Suppressor macrophage (primary cell): ENCODE measurements at regions not wholly inside any gene's neighbourhood (a gene's known extent, or its start where the extent isn't known, plus 50 kb on each side); places are given as distances from the start of the nearest gene placed in this dataset.

ENCODE experiments used
- DNase-seq, 4 experiments: peaks; one replicate each; pipeline ENCODE4 v3.0.0-alpha.2; 2020 to 2022

GRCh38 chr5:168174376-168174775 lies 117.1 kb upstream of the WWC1 start:
- DNase-seq: no peak

- DNase-seq: peak in 3 of 4 experiments; percentile 5 to 38 (median 35)
Measured at GRCh38 chr5:168176251-168176650, 115.2 kb upstream of the WWC1 start.

- DNase-seq: peak; percentile 24 to 52 (median 45)
Measured at GRCh38 chr5:168176941-168177340, 114.5 kb upstream of the WWC1 start.

GRCh38 chr5:168177831-168178450 lies 113.5 kb upstream of the WWC1 start:
- DNase-seq: no peak

- no peak for DNase-seq
Measured at GRCh38 chr5:168179192-168179593, 112.3 kb upstream of the WWC1 start.

- no peak for DNase-seq
Measured at GRCh38 chr5:168182269-168182668, 109.2 kb upstream of the WWC1 start.

- DNase-seq: no peak
Measured at GRCh38 chr5:168184103-168184502, 107.3 kb upstream of the WWC1 start.

GRCh38 chr5:168186289-168187074 lies 105.0 kb upstream of the WWC1 start:
- DNase-seq: no peak

- no peak for DNase-seq
Measured at GRCh38 chr5:168187614-168188013, 103.8 kb upstream of the WWC1 start.

- DNase-seq: no peak
Measured at GRCh38 chr5:168188182-168188581, 103.3 kb upstream of the WWC1 start.

GRCh38 chr5:168192120-168192519 lies 99.3 kb upstream of the WWC1 start:
- DNase-seq: no peak

GRCh38 chr5:168193493-168194250 lies 97.8 kb upstream of the WWC1 start:
- no peak for DNase-seq

GRCh38 chr5:168195110-168195509 lies 96.3 kb upstream of the WWC1 start:
- no peak for DNase-seq

- DNase-seq: no peak
Measured at GRCh38 chr5:168198359-168198758, 93.1 kb upstream of the WWC1 start.

- DNase-seq: no peak
Measured at GRCh38 chr5:168202996-168203395, 88.4 kb upstream of the WWC1 start.

- no peak for DNase-seq
Measured at GRCh38 chr5:168204165-168204564, 87.3 kb upstream of the WWC1 start.

GRCh38 chr5:168207450-168208029 lies 83.9 kb upstream of the WWC1 start:
- no peak for DNase-seq

- DNase-seq: no peak
Measured at GRCh38 chr5:168209244-168209995, 82.0 kb upstream of the WWC1 start.

- DNase-seq: no peak
Measured at GRCh38 chr5:168209997-168210396, 81.4 kb upstream of the WWC1 start.

GRCh38 chr5:168211245-168211644 lies 80.2 kb upstream of the WWC1 start:
- DNase-seq: no peak

GRCh38 chr5:168211936-168212335 lies 79.5 kb upstream of the WWC1 start:
- DNase-seq: no peak

- DNase-seq: no peak
Measured at GRCh38 chr5:168214071-168214470, 77.4 kb upstream of the WWC1 start.
